DOHH2 (cell line): ENCODE measurements at regions not wholly inside any gene's neighbourhood (a gene's known extent, or its start where the extent isn't known, plus 50 kb on each side); places are given as distances from the start of the nearest gene placed in this dataset.

Source experiments
- EZH2phosphoT487 ChIP-seq: fragments of 200-600 bp; sonication (generic); IDR thresholded peaks from 2 replicates; pipeline ENCODE4 v1.6.1; 2017; ENCODE audit warnings: borderline replicate concordance, mild to moderate bottlenecking, antibody characterized with exemption, low read length, moderate library complexity, mixed read lengths
- TF ChIP-seq, protein P1 (sequence below): fragments of 200-600 bp; sonication (generic); IDR thresholded peaks from one replicate; pipeline ENCODE4 v1.5.1; 2014; ENCODE audit warnings: antibody characterized with exemption, mild to moderate bottlenecking, low read depth, low read length; ENCODE audit not compliant: poor library complexity, severe bottlenecking

DNA sequence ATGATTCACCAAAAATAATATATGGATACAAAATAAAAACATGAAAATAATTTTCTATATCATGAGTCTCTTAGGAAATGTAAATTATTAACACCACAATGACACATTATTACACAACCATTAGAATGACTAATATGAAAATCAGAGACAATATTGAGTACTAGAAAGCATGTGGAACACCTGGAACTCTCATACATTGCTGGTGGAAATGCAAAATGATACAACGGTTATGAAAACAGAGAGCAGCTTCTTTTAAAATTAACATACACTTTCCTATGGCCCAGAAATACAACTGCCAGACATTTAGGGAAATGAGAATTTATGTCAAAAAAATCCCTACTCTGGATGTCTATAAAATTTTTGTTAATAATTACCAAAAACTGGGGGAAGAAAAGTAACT is 853.3 kb upstream of the MAN1A1 start:
- TF ChIP-seq, protein P1, sequence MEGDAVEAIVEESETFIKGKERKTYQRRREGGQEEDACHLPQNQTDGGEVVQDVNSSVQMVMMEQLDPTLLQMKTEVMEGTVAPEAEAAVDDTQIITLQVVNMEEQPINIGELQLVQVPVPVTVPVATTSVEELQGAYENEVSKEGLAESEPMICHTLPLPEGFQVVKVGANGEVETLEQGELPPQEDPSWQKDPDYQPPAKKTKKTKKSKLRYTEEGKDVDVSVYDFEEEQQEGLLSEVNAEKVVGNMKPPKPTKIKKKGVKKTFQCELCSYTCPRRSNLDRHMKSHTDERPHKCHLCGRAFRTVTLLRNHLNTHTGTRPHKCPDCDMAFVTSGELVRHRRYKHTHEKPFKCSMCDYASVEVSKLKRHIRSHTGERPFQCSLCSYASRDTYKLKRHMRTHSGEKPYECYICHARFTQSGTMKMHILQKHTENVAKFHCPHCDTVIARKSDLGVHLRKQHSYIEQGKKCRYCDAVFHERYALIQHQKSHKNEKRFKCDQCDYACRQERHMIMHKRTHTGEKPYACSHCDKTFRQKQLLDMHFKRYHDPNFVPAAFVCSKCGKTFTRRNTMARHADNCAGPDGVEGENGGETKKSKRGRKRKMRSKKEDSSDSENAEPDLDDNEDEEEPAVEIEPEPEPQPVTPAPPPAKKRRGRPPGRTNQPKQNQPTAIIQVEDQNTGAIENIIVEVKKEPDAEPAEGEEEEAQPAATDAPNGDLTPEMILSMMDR = no peak
- TF ChIP-seq EZH2phosphoT487 = no peak
